Peyer's patch (tissue), 4 donors: ENCODE measurements at regions not wholly inside any gene's neighbourhood (a gene's known extent, or its start where the extent isn't known, plus 50 kb on each side); places are given as distances from the start of the nearest gene placed in this dataset.

Experiments used
- CTCF ChIP-seq, 6 experiments: fragments of 450-650 bp in 4 of 6; fragments of 200-600 bp in 2 of 6; sonication (generic) in 1 of 6; IDR thresholded peaks; one replicate each; pipeline ENCODE4 v1.5.1; 2017 to 2019; ENCODE audit warnings: antibody characterized with exemption in 6 of 6, mild to moderate bottlenecking in 3 of 6, moderate library complexity in 1 of 6
- POLR2A ChIP-seq, 2 donors: fragments of 450-650 bp; IDR thresholded peaks; one replicate each; pipeline ENCODE4 v1.5.1; 2017; ENCODE audit warnings: antibody characterized with exemption in 2 of 2, mild to moderate bottlenecking in 2 of 2, moderate library complexity in 2 of 2

DNA sequence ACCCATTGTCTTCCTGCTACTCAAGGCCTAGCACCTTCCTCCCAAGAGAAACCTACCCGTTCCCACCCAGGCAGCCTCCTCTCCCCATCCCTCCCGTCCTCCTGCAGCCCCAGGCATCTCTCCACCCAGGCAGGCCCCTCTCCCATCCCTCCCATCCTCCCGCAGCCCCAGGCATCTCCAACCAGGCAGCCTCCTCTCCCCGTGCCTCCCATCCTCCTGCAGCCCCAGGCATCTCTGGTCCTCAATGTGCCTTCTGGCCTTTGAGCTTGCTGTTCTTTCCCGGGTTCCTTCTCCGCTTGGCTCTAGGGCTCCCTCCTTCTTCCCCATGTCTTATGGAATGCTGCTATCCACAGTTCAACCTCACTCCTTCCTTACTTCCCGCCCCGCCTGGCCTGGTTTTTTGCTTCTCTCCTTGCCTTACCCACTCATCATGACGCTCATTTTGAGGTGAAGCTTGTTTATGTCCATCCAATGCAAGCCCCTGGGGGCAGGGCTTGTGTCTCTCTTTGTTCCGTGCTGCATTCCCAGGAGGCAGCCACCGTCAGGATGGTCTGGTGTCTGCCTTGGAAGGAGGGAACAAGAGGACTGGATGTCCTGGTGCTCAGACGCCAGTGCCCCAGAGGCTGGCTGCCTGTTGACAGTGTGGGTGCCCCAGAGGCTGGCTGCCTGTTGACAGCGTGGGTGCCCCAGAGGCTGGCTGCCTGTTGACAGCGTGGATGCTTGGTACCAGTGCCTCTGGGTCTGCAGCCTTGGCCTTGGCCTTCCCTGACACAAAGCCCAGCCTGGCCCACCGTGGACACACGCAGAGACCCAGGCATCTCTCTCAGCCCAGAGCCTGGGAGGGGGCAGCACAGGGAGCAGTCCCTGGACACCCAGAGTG, 815.7 kb downstream of the BRD1 start:
- TF ChIP-seq CTCF (IDR thresholded peaks at IDR 0.05) (no peak), POLR2A (IDR thresholded peaks at IDR 0.05) (no peak)
